LNCaP clone FGC (cell line): ENCODE measurements at regions not wholly inside any gene's neighbourhood (a gene's known extent, or its start where the extent isn't known, plus 50 kb on each side); places are given as distances from the start of the nearest gene placed in this dataset.

ENCODE experiments used
- DNase-seq: peaks from one replicate; pipeline ENCODE4 v3.0.0-alpha.2; 2011; ENCODE audit warnings: low read depth
- H3K4me3 ChIP-seq: 2 replicates; pipeline ENCODE4 v1.5.1; 2011; ENCODE audit warnings: mild to moderate bottlenecking, low read depth, low read length, control low read depth
- CTCF ChIP-seq: IDR thresholded peaks from 2 replicates; pipeline ENCODE4 v1.5.1; 2012; ENCODE audit warnings: mild to moderate bottlenecking; ENCODE audit not compliant: control insufficient read depth, insufficient read depth; ENCODE audit errors: extremely low read depth

GRCh38 chr15:96916750-96917149, 586.2 kb downstream of the NR2F2 start:
- no peak for DNase-seq
- TF ChIP-seq CTCF: no peak
- no peak overlapping the region for H3K4me3 ChIP-seq

DNA sequence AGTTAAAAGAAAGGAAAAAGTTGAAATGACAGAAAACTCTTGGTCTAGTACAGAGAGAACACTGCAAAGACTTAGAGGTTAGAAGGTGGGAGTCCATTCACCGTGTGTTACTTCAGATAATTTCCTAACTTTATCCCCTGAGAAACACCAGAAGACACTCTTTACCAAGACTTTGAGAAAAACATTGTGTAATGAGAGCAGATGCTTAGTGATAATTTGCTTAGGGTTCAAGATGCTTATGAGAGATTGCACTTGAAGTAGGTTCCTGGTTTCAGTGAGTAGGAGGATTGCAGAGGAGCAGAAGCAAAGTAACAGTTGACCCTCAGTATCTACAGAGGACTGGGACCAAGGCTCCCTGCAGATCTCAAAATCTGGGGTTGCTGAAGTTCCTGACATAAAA, 594.1 kb downstream of the NR2F2 start:
- TF ChIP-seq CTCF: no peak
- H3K4me3 ChIP-seq: no peak overlapping the region
- no peak for DNase-seq

GRCh38 chr15:96947296-96948229, 617.1 kb downstream of the NR2F2 start:
- TF ChIP-seq CTCF: no peak
- H3K4me3 ChIP-seq: no peak overlapping the region
- no peak for DNase-seq

- TF ChIP-seq CTCF: no peak
- H3K4me3 ChIP-seq: no peak overlapping the region
- DNase-seq: no peak
These were observed 618.5 kb downstream of the NR2F2 start for GRCh38 chr15:96948981-96949380.

- TF ChIP-seq CTCF: no peak
- DNase-seq: no peak
- H3K4me3 ChIP-seq: no peak overlapping the region
These were observed 628.2 kb downstream of the NR2F2 start for GRCh38 chr15:96958721-96959120.

DNA sequence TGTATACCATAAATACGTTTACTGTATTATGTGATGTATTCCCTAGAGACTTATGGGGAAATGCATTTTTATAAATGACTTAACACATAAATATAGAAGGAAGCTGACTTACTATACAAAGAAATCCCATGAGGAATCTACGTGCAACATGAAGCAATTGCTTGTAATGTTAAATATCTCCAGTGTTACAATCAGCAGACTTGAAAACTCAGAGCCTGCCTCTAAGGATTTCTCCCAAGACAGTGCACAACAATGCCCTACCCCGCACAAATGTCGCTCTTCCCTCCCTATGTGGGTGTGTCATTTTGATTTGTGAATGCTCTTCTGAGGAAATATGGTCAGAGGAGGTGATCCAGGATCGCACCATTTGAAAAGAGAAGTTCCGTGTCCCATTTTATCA, 629.0 kb downstream of the NR2F2 start:
- DNase-seq: no peak
- H3K4me3 ChIP-seq: no peak overlapping the region
- TF ChIP-seq CTCF: no peak
